ENCODE measurements at regions not wholly inside any gene's neighbourhood (a gene's known extent, or its start where the extent isn't known, plus 50 kb on each side); places are given as distances from the start of the nearest gene placed in this dataset.
"Not testable (repeated sequence)": the region's sequence is repeated elsewhere in the genome, so short reads cannot be mapped to it uniquely, and the experiment has no call there.

- H3K27ac Mint-ChIP-seq, result no peak overlapping the region
- DNase-seq, result no peak
- no peaks in the 10 kb centered on the region for H3K4me1 Mint-ChIP-seq
- H3K9me3 Mint-ChIP-seq, result no peaks in the 10 kb centered on the region
- CTCF ChIA-PET, result interaction anchor here (0.6 to 1.4 kb wide), 4 partner anchors 12 to 158 kb away, joined by 3 to 5 read pairs (median 4); no protein-coding TSS in a partner anchor
- H3K4me3 Mint-ChIP-seq, result no peak overlapping the region
- no peaks in the 10 kb centered on the region for H3K36me3 Mint-ChIP-seq (ENCODE audit: low read depth)
- peaks cover 27% of the 10 kb centered on the region for H3K27me3 Mint-ChIP-seq
- POLR2A ChIA-PET, result no interaction called here
Measured at GRCh38 chr6:105545228-105545920, 142.5 kb upstream of the PREP start.

GRCh38 chr6:105539911-105540310 is 137.0 kb upstream of the PREP start:
- Mint-ChIP-seq H3K9me3 (no peaks in the 10 kb centered on the region), H3K4me1 (no peaks in the 10 kb centered on the region), H3K27ac (no peak overlapping the region), H3K4me3 (no peak overlapping the region), H3K27me3 (peaks cover 10% of the 10 kb centered on the region), H3K36me3 (ENCODE audit: low read depth) (no peaks in the 10 kb centered on the region)
- CTCF ChIA-PET, result interaction anchor here (1.3 kb wide), 1 partner anchor 13 kb away, joined by 4 read pairs; no protein-coding TSS in a partner anchor
- POLR2A ChIA-PET, result no interaction called here
- no peak for DNase-seq

GRCh38 chr6:105537981-105538578 is 135.2 kb upstream of the PREP start:
- Mint-ChIP-seq H3K4me1 (no peaks in the 10 kb centered on the region), H3K4me3 (no peak overlapping the region), H3K36me3 (ENCODE audit: low read depth) (no peaks in the 10 kb centered on the region), H3K27ac (no peak overlapping the region), H3K9me3 (no peaks in the 10 kb centered on the region), H3K27me3 (peaks cover 10% of the 10 kb centered on the region)
- DNase-seq, result no peak
- POLR2A ChIA-PET, result no interaction called here
- CTCF ChIA-PET, result interaction anchor here (0.6 to 1.0 kb wide), 2 partner anchors 45 to 105 kb away, joined by 3 to 5 read pairs; no protein-coding TSS in a partner anchor

- Mint-ChIP-seq H3K4me1 (no peaks in the 10 kb centered on the region), H3K36me3 (ENCODE audit: low read depth) (no peaks in the 10 kb centered on the region), H3K27me3 (peaks cover 19% of the 10 kb centered on the region), H3K4me3 (no peak overlapping the region), H3K27ac (no peak overlapping the region), H3K9me3 (peaks cover 2% of the 10 kb centered on the region)
- POLR2A ChIA-PET, result no interaction called here
- CTCF ChIA-PET, result no interaction called here
- DNase-seq, result no peak
Measured at GRCh38 chr6:105536961-105537360, 134.1 kb upstream of the PREP start.

GRCh38 chr6:105533301-105533700 is 130.4 kb upstream of the PREP start:
- ChIA-PET POLR2A (no interaction called here), CTCF (interaction anchor here (1.0 kb wide), 1 partner anchor 9 kb away, joined by 3 read pairs; no protein-coding TSS in a partner anchor)
- Mint-ChIP-seq H3K4me3 (no peak overlapping the region), H3K27me3 (peaks cover 24% of the 10 kb centered on the region), H3K27ac (no peak overlapping the region), H3K4me1 (no peaks in the 10 kb centered on the region), H3K36me3 (ENCODE audit: low read depth) (no peaks in the 10 kb centered on the region), H3K9me3 (peaks cover 2% of the 10 kb centered on the region)
- DNase-seq, result no peak

GRCh38 chr6:105526225-105526872 is 123.5 kb upstream of the PREP start:
- Mint-ChIP-seq H3K4me3 (no peak overlapping the region), H3K36me3 (ENCODE audit: low read depth) (no peaks in the 10 kb centered on the region), H3K27ac (no peak overlapping the region), H3K9me3 (no peaks in the 10 kb centered on the region), H3K4me1 (no peaks in the 10 kb centered on the region), H3K27me3 (peaks cover 15% of the 10 kb centered on the region)
- ChIA-PET POLR2A (no interaction called here), CTCF (no interaction called here)
- no peak for DNase-seq

- peaks cover 11% of the 10 kb centered on the region for H3K27me3 Mint-ChIP-seq
- H3K27ac Mint-ChIP-seq, result no peak overlapping the region
- H3K36me3 Mint-ChIP-seq (ENCODE audit: low read depth), result no peaks in the 10 kb centered on the region
- H3K4me1 Mint-ChIP-seq, result no peaks in the 10 kb centered on the region
- peaks cover 5% of the 10 kb centered on the region for H3K9me3 Mint-ChIP-seq
- no peak for DNase-seq
- POLR2A ChIA-PET, result no interaction called here
- no peak overlapping the region for H3K4me3 Mint-ChIP-seq
- CTCF ChIA-PET, result no interaction called here
Measured at GRCh38 chr6:105522626-105523322, 119.9 kb upstream of the PREP start.

- Mint-ChIP-seq H3K9me3 (peaks cover 8% of the 10 kb centered on the region), H3K36me3 (ENCODE audit: low read depth) (no peaks in the 10 kb centered on the region), H3K27me3 (peaks cover 21% of the 10 kb centered on the region), H3K27ac (no peak overlapping the region), H3K4me1 (no peaks in the 10 kb centered on the region), H3K4me3 (no peak overlapping the region)
- ChIA-PET POLR2A (no interaction called here), CTCF (interaction anchor here (0.6 kb wide), 1 partner anchor 47 kb away, joined by 3 read pairs; no protein-coding TSS in a partner anchor)
- DNase-seq, result no peak
Measured at GRCh38 chr6:105519954-105520353, 117.1 kb upstream of the PREP start.

GRCh38 chr6:105518993-105519392 is 116.1 kb upstream of the PREP start:
- Mint-ChIP-seq H3K27me3 (peaks cover 21% of the 10 kb centered on the region), H3K9me3 (peaks cover 11% of the 10 kb centered on the region)
- H3K36me3 Mint-ChIP-seq (ENCODE audit: low read depth); DNase-seq; CTCF ChIA-PET; POLR2A ChIA-PET; H3K4me1 Mint-ChIP-seq; H3K27ac Mint-ChIP-seq; H3K4me3 Mint-ChIP-seq: not testable (repeated sequence)

GRCh38 chr6:105515054-105515453 is 112.2 kb upstream of the PREP start:
- Mint-ChIP-seq H3K4me3 (no peak overlapping the region), H3K9me3 (peaks cover 11% of the 10 kb centered on the region), H3K27ac (no peak overlapping the region), H3K4me1 (peaks cover 2% of the 10 kb centered on the region), H3K27me3 (peaks cover 34% of the 10 kb centered on the region), H3K36me3 (ENCODE audit: low read depth) (no peaks in the 10 kb centered on the region)
- CTCF ChIA-PET, result no interaction called here
- POLR2A ChIA-PET, result no interaction called here
- no peak for DNase-seq

- H3K4me1 Mint-ChIP-seq, result peaks cover 2% of the 10 kb centered on the region
- peaks cover 37% of the 10 kb centered on the region for H3K27me3 Mint-ChIP-seq
- ChIA-PET POLR2A (interaction anchor here (0.6 kb wide), 1 partner anchor 32 kb away, joined by 3 read pairs; no protein-coding TSS in a partner anchor), CTCF (interaction anchor here (1.9 kb wide), 1 partner anchor 10 kb away, joined by 4 read pairs; no protein-coding TSS in a partner anchor)
- H3K4me3 Mint-ChIP-seq, result no peak overlapping the region
- no peak overlapping the region for H3K27ac Mint-ChIP-seq
- DNase-seq, result no peak
- peaks cover 11% of the 10 kb centered on the region for H3K9me3 Mint-ChIP-seq
- H3K36me3 Mint-ChIP-seq (ENCODE audit: low read depth), result no peaks in the 10 kb centered on the region
Measured at GRCh38 chr6:105514306-105514705, 111.4 kb upstream of the PREP start.

GRCh38 chr6:105511639-105512038 is 108.8 kb upstream of the PREP start:
- DNase-seq, result no peak
- Mint-ChIP-seq H3K4me1 (peaks cover 2% of the 10 kb centered on the region), H3K9me3 (peaks cover 6% of the 10 kb centered on the region), H3K36me3 (ENCODE audit: low read depth) (no peaks in the 10 kb centered on the region), H3K4me3 (no peak overlapping the region), H3K27me3 (peaks cover 29% of the 10 kb centered on the region), H3K27ac (no peak overlapping the region)
- CTCF ChIA-PET, result interaction anchor here (0.9 to 1.4 kb wide), 2 partner anchors 14 to 18 kb away, joined by 3 read pairs; no protein-coding TSS in a partner anchor
- POLR2A ChIA-PET, result no interaction called here

- no peak for DNase-seq
- H3K27me3 Mint-ChIP-seq, result peaks cover 26% of the 10 kb centered on the region
- CTCF ChIA-PET, result interaction anchor here (1.4 kb wide), 1 partner anchor 18 kb away, joined by 3 read pairs; no protein-coding TSS in a partner anchor
Measured at GRCh38 chr6:105510746-105511145, 107.9 kb upstream of the PREP start.

More at GRCh38 chr6:105510746-105511145, 107.9 kb upstream of the PREP start:
- POLR2A ChIA-PET, result interaction anchor here (0.5 kb wide), 1 partner anchor 593 kb away, joined by 10 read pairs; no protein-coding TSS in a partner anchor
- Mint-ChIP-seq H3K9me3 (peaks cover 3% of the 10 kb centered on the region), H3K36me3 (ENCODE audit: low read depth) (no peaks in the 10 kb centered on the region), H3K4me3 (no peak overlapping the region), H3K27ac (no peak overlapping the region), H3K4me1 (peaks cover 2% of the 10 kb centered on the region)
